Breast epithelium (tissue), 3 donors: ENCODE measurements at regions not wholly inside any gene's neighbourhood (a gene's known extent, or its start where the extent isn't known, plus 50 kb on each side); places are given as distances from the start of the nearest gene placed in this dataset.

Experiments used
- POLR2A ChIP-seq: fragments of 450-650 bp; IDR thresholded peaks from one replicate; pipeline ENCODE4 v1.6.1; 2016; ENCODE audit warnings: antibody characterized with exemption, mild to moderate bottlenecking, moderate library complexity
- POLR2AphosphoS5 ChIP-seq, 3 donors: sonication (generic); formaldehyde crosslinking; IDR thresholded peaks; one replicate each; pipeline ENCODE4 v1.6.1; 2017; ENCODE audit warnings: antibody characterized with exemption in 3 of 3
- TF ChIP-seq, protein P1 (sequence below), 3 donors: fragments of 450-650 bp; IDR thresholded peaks; one replicate each; pipeline ENCODE4 v1.5.1; 2016 to 2017; ENCODE audit warnings: antibody characterized with exemption in 3 of 3, mild to moderate bottlenecking in 3 of 3, moderate library complexity in 3 of 3

DNA sequence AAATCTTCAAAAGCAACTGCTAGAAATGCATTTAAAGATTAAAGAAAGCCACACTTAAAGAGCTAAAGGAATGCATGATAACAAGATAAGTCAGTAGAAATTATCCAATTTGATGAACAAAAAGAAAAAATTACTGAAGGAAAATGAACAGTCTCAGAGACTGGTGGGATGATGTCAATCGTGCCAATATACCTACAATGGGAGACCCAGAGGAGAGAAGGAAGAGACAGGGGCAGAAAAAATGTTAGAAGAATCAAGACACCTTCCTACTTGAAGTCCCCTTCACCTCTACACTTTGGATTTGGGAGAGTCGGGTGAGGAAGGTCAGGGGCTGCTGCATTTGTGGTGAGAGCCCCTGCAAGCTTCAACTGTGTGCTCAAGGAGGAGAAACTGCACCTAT lies 216.3 kb downstream of the BUD13 start:
- TF ChIP-seq, protein P1, sequence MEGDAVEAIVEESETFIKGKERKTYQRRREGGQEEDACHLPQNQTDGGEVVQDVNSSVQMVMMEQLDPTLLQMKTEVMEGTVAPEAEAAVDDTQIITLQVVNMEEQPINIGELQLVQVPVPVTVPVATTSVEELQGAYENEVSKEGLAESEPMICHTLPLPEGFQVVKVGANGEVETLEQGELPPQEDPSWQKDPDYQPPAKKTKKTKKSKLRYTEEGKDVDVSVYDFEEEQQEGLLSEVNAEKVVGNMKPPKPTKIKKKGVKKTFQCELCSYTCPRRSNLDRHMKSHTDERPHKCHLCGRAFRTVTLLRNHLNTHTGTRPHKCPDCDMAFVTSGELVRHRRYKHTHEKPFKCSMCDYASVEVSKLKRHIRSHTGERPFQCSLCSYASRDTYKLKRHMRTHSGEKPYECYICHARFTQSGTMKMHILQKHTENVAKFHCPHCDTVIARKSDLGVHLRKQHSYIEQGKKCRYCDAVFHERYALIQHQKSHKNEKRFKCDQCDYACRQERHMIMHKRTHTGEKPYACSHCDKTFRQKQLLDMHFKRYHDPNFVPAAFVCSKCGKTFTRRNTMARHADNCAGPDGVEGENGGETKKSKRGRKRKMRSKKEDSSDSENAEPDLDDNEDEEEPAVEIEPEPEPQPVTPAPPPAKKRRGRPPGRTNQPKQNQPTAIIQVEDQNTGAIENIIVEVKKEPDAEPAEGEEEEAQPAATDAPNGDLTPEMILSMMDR (IDR thresholded peaks at IDR 0.05) = no peak
- TF ChIP-seq POLR2A (no peak), POLR2AphosphoS5 (IDR thresholded peaks at IDR 0.05) (no peak)
